ENCODE measurements at regions not wholly inside any gene's neighbourhood (a gene's known extent, or its start where the extent isn't known, plus 50 kb on each side); places are given as distances from the start of the nearest gene placed in this dataset.
"Not testable (repeated sequence)": the region's sequence is repeated elsewhere in the genome, so short reads cannot be mapped to it uniquely, and the experiment has no call there.

DNA sequence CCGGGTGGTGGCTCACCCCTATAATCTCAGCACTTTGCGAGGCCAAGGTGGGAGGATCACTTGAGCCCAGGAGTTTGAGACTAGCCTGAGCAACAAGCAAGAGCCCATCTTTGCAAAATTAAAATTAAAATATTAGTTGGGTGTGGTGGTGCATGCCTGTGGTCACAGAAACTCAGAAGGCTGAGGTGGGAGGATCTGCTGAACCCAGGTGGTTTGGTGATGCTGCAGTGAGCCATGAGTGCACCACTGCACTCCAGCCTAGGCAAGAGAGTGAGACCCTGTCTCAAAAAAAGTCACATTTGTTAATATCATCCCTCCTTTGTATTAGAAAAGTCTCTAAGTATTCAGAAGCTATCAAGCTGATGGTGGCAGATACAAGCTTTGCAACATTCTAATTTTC is 317.5 kb downstream of the ANKRD30A start:
- Histone ChIP-seq H3K9me3 (no peaks in the 10 kb centered on the region), H3K4me1 (no peaks in the 10 kb centered on the region), H3K36me3 (no peaks in the 10 kb centered on the region), H3K27me3 (no peaks in the 10 kb centered on the region), H3K27ac (no peak overlapping the region), H3K4me3 (no peak overlapping the region)
- intact Hi-C loops (cut with DNase I; ENCODE audit: low total_unique reads), result no loop called here
- no peak for DNase-seq
- TF ChIP-seq, protein P1, sequence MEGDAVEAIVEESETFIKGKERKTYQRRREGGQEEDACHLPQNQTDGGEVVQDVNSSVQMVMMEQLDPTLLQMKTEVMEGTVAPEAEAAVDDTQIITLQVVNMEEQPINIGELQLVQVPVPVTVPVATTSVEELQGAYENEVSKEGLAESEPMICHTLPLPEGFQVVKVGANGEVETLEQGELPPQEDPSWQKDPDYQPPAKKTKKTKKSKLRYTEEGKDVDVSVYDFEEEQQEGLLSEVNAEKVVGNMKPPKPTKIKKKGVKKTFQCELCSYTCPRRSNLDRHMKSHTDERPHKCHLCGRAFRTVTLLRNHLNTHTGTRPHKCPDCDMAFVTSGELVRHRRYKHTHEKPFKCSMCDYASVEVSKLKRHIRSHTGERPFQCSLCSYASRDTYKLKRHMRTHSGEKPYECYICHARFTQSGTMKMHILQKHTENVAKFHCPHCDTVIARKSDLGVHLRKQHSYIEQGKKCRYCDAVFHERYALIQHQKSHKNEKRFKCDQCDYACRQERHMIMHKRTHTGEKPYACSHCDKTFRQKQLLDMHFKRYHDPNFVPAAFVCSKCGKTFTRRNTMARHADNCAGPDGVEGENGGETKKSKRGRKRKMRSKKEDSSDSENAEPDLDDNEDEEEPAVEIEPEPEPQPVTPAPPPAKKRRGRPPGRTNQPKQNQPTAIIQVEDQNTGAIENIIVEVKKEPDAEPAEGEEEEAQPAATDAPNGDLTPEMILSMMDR (IDR thresholded peaks at IDR 0.05), result no peak
- TF ChIP-seq POLR2A (IDR thresholded peaks at IDR 0.05), result no peak

- intact Hi-C loops (cut with DNase I; ENCODE audit: low total_unique reads); H3K4me3 ChIP-seq: not testable (repeated sequence)
These were observed 315.8 kb downstream of the ANKRD30A start for GRCh38 chr10:37441224-37441623.

DNA sequence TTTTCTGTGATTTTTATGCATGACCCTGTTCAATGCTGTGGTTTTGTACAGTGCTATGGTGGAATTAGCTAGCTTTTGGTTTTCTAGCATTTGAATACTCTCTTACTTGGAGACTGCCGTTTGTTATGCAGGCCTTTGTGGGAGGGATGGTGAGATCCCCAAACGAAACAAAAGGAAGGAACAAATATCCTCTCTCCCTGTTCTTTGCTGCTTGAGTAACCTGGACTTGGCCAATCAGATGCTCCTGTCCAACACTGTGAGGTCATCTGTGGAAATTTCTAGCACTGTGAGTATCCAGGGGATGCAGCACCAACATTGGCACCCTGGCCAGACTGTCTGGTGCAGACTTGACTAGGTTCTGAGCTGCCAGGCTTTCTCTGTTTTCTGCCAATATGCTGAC is 314.4 kb downstream of the ANKRD30A start:
- Histone ChIP-seq H3K9me3 (no peaks in the 10 kb centered on the region), H3K4me3 (no peak overlapping the region), H3K36me3 (no peaks in the 10 kb centered on the region), H3K27ac (no peak overlapping the region), H3K27me3 (no peaks in the 10 kb centered on the region), H3K4me1 (no peaks in the 10 kb centered on the region)
- no peak for DNase-seq
- TF ChIP-seq POLR2A (IDR thresholded peaks at IDR 0.05), result no peak
- TF ChIP-seq, protein P1 (IDR thresholded peaks at IDR 0.05), result no peak
- intact Hi-C loops (cut with DNase I; ENCODE audit: low total_unique reads), result no loop called here

More at GRCh38 chr10:37441224-37441623, 315.8 kb downstream of the ANKRD30A start:
- not testable (repeated sequence) for H3K27me3 ChIP-seq, H3K4me1 ChIP-seq, DNase-seq, H3K9me3 ChIP-seq, H3K27ac ChIP-seq, H3K36me3 ChIP-seq

GRCh38 chr10:37436357-37436756 is 311.0 kb downstream of the ANKRD30A start:
- Histone ChIP-seq H3K27ac (no peak overlapping the region), H3K4me1 (no peaks in the 10 kb centered on the region), H3K27me3 (no peaks in the 10 kb centered on the region), H3K4me3 (no peak overlapping the region), H3K9me3 (no peaks in the 10 kb centered on the region), H3K36me3 (no peaks in the 10 kb centered on the region)
- intact Hi-C loops (cut with DNase I; ENCODE audit: low total_unique reads), result no loop called here
- TF ChIP-seq, protein P1 (IDR thresholded peaks at IDR 0.05), result no peak
- no peak for TF ChIP-seq POLR2A (IDR thresholded peaks at IDR 0.05)
- DNase-seq, result no peak

GRCh38 chr10:37434091-37434490 is 308.7 kb downstream of the ANKRD30A start:
- TF ChIP-seq, protein P1 (IDR thresholded peaks at IDR 0.05), result no peak
- no peak for TF ChIP-seq POLR2A (IDR thresholded peaks at IDR 0.05)
- H3K9me3 ChIP-seq, result no peaks in the 10 kb centered on the region
- no peaks in the 10 kb centered on the region for H3K36me3 ChIP-seq
- H3K27ac ChIP-seq, result no peak overlapping the region
- DNase-seq, result no peak
- intact Hi-C loops (cut with DNase I; ENCODE audit: low total_unique reads), result no loop called here
- H3K27me3 ChIP-seq, result no peaks in the 10 kb centered on the region
- H3K4me1 ChIP-seq, result no peaks in the 10 kb centered on the region
- H3K4me3 ChIP-seq, result no peak overlapping the region

Measured in uterus (tissue), 3 donors.